ENCODE measurements at regions not wholly inside any gene's neighbourhood (a gene's known extent, or its start where the extent isn't known, plus 50 kb on each side); places are given as distances from the start of the nearest gene placed in this dataset.

GRCh38 chr11:109147726-109148125 lies 274.3 kb upstream of the C11orf87 start:
- TF ChIP-seq TAF1 (IDR thresholded peaks at IDR 0.05; ENCODE audit: borderline replicate concordance, low read depth, low read length) (no peak), POLR2A (IDR thresholded peaks at IDR 0.05; ENCODE audit: low read depth, low read length) (no peak), POLR2AphosphoS5 (IDR thresholded peaks at IDR 0.05; ENCODE audit: low read depth, low read length) (no peak)

Data from GM12892 (cell line).